ENCODE measurements at regions not wholly inside any gene's neighbourhood (a gene's known extent, or its start where the extent isn't known, plus 50 kb on each side); places are given as distances from the start of the nearest gene placed in this dataset.

DNA sequence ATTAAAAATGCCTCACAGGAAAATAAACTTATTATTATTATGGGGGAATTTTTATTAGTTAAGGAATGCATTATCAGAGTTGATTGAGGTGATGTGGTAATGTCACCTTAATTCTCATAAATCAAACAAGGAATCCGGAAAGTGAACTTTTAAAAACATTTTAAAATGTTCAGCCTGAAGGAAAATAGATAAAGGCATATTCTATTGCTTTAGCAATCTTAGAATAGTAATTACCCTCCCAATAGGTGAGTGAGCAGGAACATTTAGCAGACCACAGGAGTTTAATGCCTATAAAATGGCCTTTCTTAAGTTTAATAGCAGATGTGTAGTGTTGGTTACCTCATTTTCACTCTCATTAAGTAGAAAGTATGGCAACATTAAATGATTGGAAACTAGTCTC, 160.9 kb upstream of the MAD2L1 start:
- Histone ChIP-seq H2AFZ (no peak overlapping the region), H4K20me1 (ENCODE audit: insufficient read depth) (no peaks in the 10 kb centered on the region), H3K36me3 (ENCODE audit: low read depth) (no peaks in the 10 kb centered on the region), H3K27ac (no peak overlapping the region), H3K9me3 (ENCODE audit: insufficient read depth, low read depth) (no peaks in the 10 kb centered on the region), H3K79me2 (ENCODE audit: low read depth) (no peaks in the 10 kb centered on the region), H3K4me3 (no peak overlapping the region), H3K4me1 (replicated peaks; ENCODE audit: insufficient read depth) (no peaks in the 10 kb centered on the region), H3K27me3 (ENCODE audit: insufficient read depth, low read depth) (no peaks in the 10 kb centered on the region), H3K4me2 (no peak overlapping the region), H3K9me2 (ENCODE audit: insufficient read depth) (no peaks in the 10 kb centered on the region), H3F3A (ENCODE audit: insufficient read depth, low read depth) (no peaks in the 10 kb centered on the region)
- CTCF ChIA-PET, result no interaction called here
- POLR2A ChIA-PET (ENCODE audit: unreplicated experiment), result no interaction called here
- no TSS peak for BruUV-seq (replicated peaks)
- DNase-seq, result no peak
- intact Hi-C loops (cut with micrococcal nuclease; ENCODE audit: unreplicated experiment), result no loop called here
- TF ChIP-seq, protein P1, sequence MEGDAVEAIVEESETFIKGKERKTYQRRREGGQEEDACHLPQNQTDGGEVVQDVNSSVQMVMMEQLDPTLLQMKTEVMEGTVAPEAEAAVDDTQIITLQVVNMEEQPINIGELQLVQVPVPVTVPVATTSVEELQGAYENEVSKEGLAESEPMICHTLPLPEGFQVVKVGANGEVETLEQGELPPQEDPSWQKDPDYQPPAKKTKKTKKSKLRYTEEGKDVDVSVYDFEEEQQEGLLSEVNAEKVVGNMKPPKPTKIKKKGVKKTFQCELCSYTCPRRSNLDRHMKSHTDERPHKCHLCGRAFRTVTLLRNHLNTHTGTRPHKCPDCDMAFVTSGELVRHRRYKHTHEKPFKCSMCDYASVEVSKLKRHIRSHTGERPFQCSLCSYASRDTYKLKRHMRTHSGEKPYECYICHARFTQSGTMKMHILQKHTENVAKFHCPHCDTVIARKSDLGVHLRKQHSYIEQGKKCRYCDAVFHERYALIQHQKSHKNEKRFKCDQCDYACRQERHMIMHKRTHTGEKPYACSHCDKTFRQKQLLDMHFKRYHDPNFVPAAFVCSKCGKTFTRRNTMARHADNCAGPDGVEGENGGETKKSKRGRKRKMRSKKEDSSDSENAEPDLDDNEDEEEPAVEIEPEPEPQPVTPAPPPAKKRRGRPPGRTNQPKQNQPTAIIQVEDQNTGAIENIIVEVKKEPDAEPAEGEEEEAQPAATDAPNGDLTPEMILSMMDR (conservative IDR thresholded peaks at IDR 0.05), result no peak
- no peak for TF ChIP-seq EZH2 (IDR thresholded peaks at IDR 0.05; ENCODE audit: low read depth)

DNA sequence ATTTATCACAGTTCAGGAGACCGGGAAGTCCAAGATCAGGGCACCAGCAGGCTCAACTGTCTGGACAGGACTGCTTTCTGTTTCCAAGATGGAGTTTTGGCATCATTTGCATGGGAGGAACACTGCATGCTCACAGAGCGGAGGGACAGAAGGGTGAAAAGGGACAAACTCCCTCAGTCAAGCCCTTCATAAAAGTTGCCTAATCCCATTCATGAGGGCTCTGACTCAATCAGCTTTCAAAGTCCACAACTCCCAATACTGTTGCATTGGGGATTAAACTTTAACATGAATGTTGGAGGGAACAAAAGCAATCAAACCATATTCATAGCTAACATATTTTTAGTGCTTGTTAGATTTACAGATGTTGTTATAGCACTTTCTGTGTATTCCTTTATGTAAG, 158.9 kb upstream of the MAD2L1 start:
- H3K27me3 ChIP-seq (ENCODE audit: insufficient read depth, low read depth), result no peaks in the 10 kb centered on the region
- no peak for DNase-seq

DNA sequence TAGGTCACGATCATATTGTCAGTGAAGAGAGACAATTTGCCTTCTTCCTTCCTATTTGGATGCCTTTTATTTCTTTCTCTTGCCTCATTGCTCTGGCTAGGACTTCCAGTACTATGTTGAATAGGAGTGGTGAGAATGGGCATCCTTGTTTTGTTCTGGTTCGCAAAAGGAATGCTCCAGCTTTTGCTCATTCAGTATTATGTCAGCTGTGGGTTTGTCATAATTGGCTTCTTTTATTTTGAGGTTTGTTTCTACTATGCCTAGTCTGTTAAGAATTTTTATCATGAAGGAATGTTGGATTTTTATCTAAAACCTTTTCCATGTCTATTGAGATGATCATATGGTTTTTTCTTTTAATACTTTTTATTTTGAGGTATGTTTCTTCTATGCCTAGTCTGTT, 152.3 kb upstream of the MAD2L1 start:
- no peak for TF ChIP-seq EZH2 (IDR thresholded peaks at IDR 0.05; ENCODE audit: low read depth)
- TF ChIP-seq, protein P1 (conservative IDR thresholded peaks at IDR 0.05), result no peak
- no peak overlapping the region for H3K27ac ChIP-seq
- H3K9me2 ChIP-seq (ENCODE audit: insufficient read depth), result no peaks in the 10 kb centered on the region
- no peaks in the 10 kb centered on the region for H3K36me3 ChIP-seq (ENCODE audit: low read depth)
- no peaks in the 10 kb centered on the region for H3K9me3 ChIP-seq (ENCODE audit: insufficient read depth, low read depth)
- H3K4me1 ChIP-seq (replicated peaks; ENCODE audit: insufficient read depth), result no peaks in the 10 kb centered on the region
- CTCF ChIA-PET, result no interaction called here
- POLR2A ChIA-PET (ENCODE audit: unreplicated experiment), result no interaction called here
- DNase-seq, result no peak
- H2AFZ ChIP-seq, result no peak overlapping the region
- no peak overlapping the region for H3K4me3 ChIP-seq
- no peak overlapping the region for H3K4me2 ChIP-seq
- intact Hi-C loops (cut with micrococcal nuclease; ENCODE audit: unreplicated experiment), result no loop called here
- H3K79me2 ChIP-seq (ENCODE audit: low read depth), result no peaks in the 10 kb centered on the region
- H3K27me3 ChIP-seq (ENCODE audit: insufficient read depth, low read depth), result no peaks in the 10 kb centered on the region
- H4K20me1 ChIP-seq (ENCODE audit: insufficient read depth), result no peaks in the 10 kb centered on the region
- no TSS peak for BruUV-seq (replicated peaks)
- H3F3A ChIP-seq (ENCODE audit: insufficient read depth, low read depth), result no peaks in the 10 kb centered on the region

More for the DNA sequence above, 158.9 kb upstream of the MAD2L1 start:
- Histone ChIP-seq H3F3A (ENCODE audit: insufficient read depth, low read depth) (no peaks in the 10 kb centered on the region), H3K79me2 (ENCODE audit: low read depth) (no peaks in the 10 kb centered on the region), H3K9me2 (ENCODE audit: insufficient read depth) (no peaks in the 10 kb centered on the region), H3K9me3 (ENCODE audit: insufficient read depth, low read depth) (no peaks in the 10 kb centered on the region), H3K36me3 (ENCODE audit: low read depth) (no peaks in the 10 kb centered on the region), H3K4me3 (no peak overlapping the region), H3K4me1 (replicated peaks; ENCODE audit: insufficient read depth) (no peaks in the 10 kb centered on the region), H3K27ac (no peak overlapping the region), H3K4me2 (no peak overlapping the region), H4K20me1 (ENCODE audit: insufficient read depth) (no peaks in the 10 kb centered on the region), H2AFZ (no peak overlapping the region)
- no peak for TF ChIP-seq EZH2 (IDR thresholded peaks at IDR 0.05; ENCODE audit: low read depth)
- TF ChIP-seq, protein P1 (conservative IDR thresholded peaks at IDR 0.05), result no peak
- BruUV-seq (replicated peaks), result no TSS peak
- intact Hi-C loops (cut with micrococcal nuclease; ENCODE audit: unreplicated experiment), result no loop called here
- ChIA-PET POLR2A (ENCODE audit: unreplicated experiment) (no interaction called here), CTCF (no interaction called here)
